Hepatocyte (in vitro differentiated cells): ENCODE measurements at regions not wholly inside any gene's neighbourhood (a gene's known extent, or its start where the extent isn't known, plus 50 kb on each side); places are given as distances from the start of the nearest gene placed in this dataset.

Experiments used
- DNase-seq: peaks from one replicate; pipeline ENCODE4 v3.0.0-alpha.2; 2016; ENCODE audit warnings: low spot score
- H2AFZ ChIP-seq: fragments of 200-600 bp; sonication (generic); 2 replicates; pipeline ENCODE4 v1.6.0; 2016; ENCODE audit warnings: antibody characterized with exemption, mild to moderate bottlenecking
- H3K27ac ChIP-seq: fragments of 200-600 bp; sonication (generic); 2 replicates; pipeline ENCODE4 v1.5.1; 2016; ENCODE audit warnings: mild to moderate bottlenecking
- H3K27me3 ChIP-seq: fragments of 200-600 bp; sonication (generic); 2 replicates; pipeline ENCODE4 v1.6.1; 2016
- H3K36me3 ChIP-seq: fragments of 200-600 bp; sonication (generic); replicated peaks from 2 replicates; pipeline ENCODE4 v1.5.1; 2016; ENCODE audit warnings: low read depth; ENCODE audit not compliant: insufficient read depth
- H3K4me1 ChIP-seq: fragments of 200-600 bp; sonication (generic); 2 replicates; pipeline ENCODE4 v1.5.1; 2016; ENCODE audit warnings: mild to moderate bottlenecking, moderate library complexity; ENCODE audit not compliant: insufficient read depth
- H3K4me2 ChIP-seq: fragments of 200-600 bp; sonication (generic); 2 replicates; pipeline ENCODE4 v1.6.0; 2016
- H3K4me3 ChIP-seq: fragments of 200-600 bp; sonication (generic); 2 replicates; pipeline ENCODE4 v1.5.1; 2016; ENCODE audit warnings: mild to moderate bottlenecking
- H3K79me2 ChIP-seq: fragments of 200-600 bp; sonication (generic); 2 replicates; pipeline ENCODE4 v1.6.0; 2017; ENCODE audit warnings: mild to moderate bottlenecking
- H3K9me2 ChIP-seq: fragments of 200-600 bp; sonication (generic); replicated peaks from 2 replicates; pipeline ENCODE4 v1.6.0; 2017; ENCODE audit warnings: mild to moderate bottlenecking; ENCODE audit not compliant: insufficient read depth
- H3K9me3 ChIP-seq: fragments of 200-600 bp; sonication (generic); 2 replicates; pipeline ENCODE4 v1.5.1; 2016; ENCODE audit warnings: low read depth, mild to moderate bottlenecking
- H4K20me1 ChIP-seq: fragments of 200-600 bp; sonication (generic); 2 replicates; pipeline ENCODE4 v1.6.0; 2016; ENCODE audit warnings: mild to moderate bottlenecking; ENCODE audit not compliant: insufficient read depth, poor library complexity, severe bottlenecking
- EZH2 ChIP-seq: fragments of 200-600 bp; sonication (generic); IDR thresholded peaks from 2 replicates; pipeline ENCODE4 v1.6.1; 2016; ENCODE audit warnings: antibody characterized with exemption, mild to moderate bottlenecking, borderline replicate concordance
- EZH2phosphoT487 ChIP-seq: fragments of 200-600 bp; sonication (generic); IDR thresholded peaks from one replicate; pipeline ENCODE4 v1.6.1; 2018; ENCODE audit warnings: antibody characterized with exemption, mild to moderate bottlenecking, low read depth, moderate library complexity; ENCODE audit not compliant: unreplicated experiment, severe bottlenecking
- WGBS: methylation state at CpG from one replicate; pipeline ENCODE4 v1.1.6; 2016; ENCODE audit warnings: low lambda C conversion rate; ENCODE audit errors: missing lambda C conversion rate; 5-methylcytosine and 5-hydroxymethylcytosine counted together
- TF ChIP-seq, protein P1 (sequence below): fragments of 200-600 bp; sonication (generic); IDR thresholded peaks from 2 replicates; pipeline ENCODE4 v1.5.1; 2016; ENCODE audit warnings: antibody characterized with exemption, mild to moderate bottlenecking; ENCODE audit not compliant: poor library complexity

DNA sequence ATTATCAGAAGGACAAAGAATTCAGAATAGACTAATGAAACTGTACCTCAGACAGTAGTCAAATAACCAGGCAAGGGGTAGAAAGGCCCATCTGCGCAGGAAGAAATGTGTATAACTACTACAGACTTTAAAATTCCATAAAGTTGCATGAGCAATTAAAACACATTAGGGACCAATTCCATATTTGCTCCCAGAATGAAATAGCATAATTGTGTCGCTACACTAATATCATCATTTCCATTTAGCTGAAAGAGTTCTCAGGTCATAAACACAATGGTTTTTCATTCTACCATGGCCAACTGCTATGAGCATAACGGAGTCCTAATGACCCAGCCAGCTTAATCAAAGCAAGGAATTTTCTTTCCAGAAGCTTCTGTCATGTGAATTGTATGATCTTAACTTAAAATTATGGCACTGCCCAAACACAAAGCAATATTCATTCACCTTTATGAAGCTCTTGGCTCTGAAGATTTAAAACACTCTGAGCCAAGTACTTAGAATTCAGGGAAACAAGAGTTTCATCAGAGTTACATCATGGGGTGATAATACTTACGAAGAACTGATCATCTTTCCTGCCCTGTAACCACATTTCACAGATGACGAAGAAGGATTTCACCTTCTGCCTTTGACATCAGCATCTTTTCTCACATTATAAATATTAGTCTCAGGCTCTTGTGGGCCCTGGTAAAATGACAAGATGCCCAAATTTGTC lies 98.1 kb upstream of the DOCK1 start:
- Histone ChIP-seq H3K4me3 (no peak overlapping the region), H3K36me3 (no peaks in the 10 kb centered on the region), H3K27me3 (no peaks in the 10 kb centered on the region), H4K20me1 (no peaks in the 10 kb centered on the region), H3K4me2 (no peak overlapping the region), H2AFZ (no peak overlapping the region), H3K4me1 (no peaks in the 10 kb centered on the region), H3K9me2 (no peaks in the 10 kb centered on the region), H3K27ac (no peak overlapping the region), H3K79me2 (no peaks in the 10 kb centered on the region), H3K9me3 (no peaks in the 10 kb centered on the region)
- DNase-seq: no peak
- TF ChIP-seq EZH2 (no peak), EZH2phosphoT487 (no peak)
- TF ChIP-seq, protein P1, sequence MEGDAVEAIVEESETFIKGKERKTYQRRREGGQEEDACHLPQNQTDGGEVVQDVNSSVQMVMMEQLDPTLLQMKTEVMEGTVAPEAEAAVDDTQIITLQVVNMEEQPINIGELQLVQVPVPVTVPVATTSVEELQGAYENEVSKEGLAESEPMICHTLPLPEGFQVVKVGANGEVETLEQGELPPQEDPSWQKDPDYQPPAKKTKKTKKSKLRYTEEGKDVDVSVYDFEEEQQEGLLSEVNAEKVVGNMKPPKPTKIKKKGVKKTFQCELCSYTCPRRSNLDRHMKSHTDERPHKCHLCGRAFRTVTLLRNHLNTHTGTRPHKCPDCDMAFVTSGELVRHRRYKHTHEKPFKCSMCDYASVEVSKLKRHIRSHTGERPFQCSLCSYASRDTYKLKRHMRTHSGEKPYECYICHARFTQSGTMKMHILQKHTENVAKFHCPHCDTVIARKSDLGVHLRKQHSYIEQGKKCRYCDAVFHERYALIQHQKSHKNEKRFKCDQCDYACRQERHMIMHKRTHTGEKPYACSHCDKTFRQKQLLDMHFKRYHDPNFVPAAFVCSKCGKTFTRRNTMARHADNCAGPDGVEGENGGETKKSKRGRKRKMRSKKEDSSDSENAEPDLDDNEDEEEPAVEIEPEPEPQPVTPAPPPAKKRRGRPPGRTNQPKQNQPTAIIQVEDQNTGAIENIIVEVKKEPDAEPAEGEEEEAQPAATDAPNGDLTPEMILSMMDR: no peak
- 75% methylated on average over 5 of the region's 5 CpGs for WGBS

DNA sequence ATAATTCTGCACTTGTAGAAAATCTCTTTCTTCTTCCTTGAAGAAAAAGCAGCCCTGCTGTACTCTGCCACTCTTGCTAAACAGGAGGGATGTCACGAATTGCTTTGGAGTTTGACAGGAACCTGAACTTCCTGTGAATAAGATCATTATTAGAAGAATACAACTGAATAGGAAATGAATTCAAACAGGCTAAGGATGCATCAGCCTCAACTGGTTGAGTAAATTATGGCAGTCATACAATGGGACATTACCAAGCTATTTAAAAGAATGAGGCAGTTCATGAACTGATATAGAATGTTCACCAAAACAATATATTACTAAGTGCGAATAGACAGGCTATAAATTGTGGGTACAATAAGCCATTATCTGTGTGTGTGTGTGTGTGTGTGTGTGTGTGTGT lies 97.1 kb upstream of the DOCK1 start:
- DNase-seq: no peak
- H3K36me3 ChIP-seq: no peaks in the 10 kb centered on the region
- no peaks in the 10 kb centered on the region for H3K79me2 ChIP-seq
- no peaks in the 10 kb centered on the region for H3K4me1 ChIP-seq
- H2AFZ ChIP-seq: no peak overlapping the region
- no peaks in the 10 kb centered on the region for H3K9me3 ChIP-seq
- no peak for TF ChIP-seq EZH2
- no peak for TF ChIP-seq EZH2phosphoT487
- TF ChIP-seq, protein P1: no peak
- 42% methylated on average over 2 of the region's 2 CpGs for WGBS
- no peak overlapping the region for H3K4me2 ChIP-seq
- no peak overlapping the region for H3K27ac ChIP-seq
- no peak overlapping the region for H3K4me3 ChIP-seq
- H4K20me1 ChIP-seq: no peaks in the 10 kb centered on the region
- no peaks in the 10 kb centered on the region for H3K9me2 ChIP-seq
- no peaks in the 10 kb centered on the region for H3K27me3 ChIP-seq

DNA sequence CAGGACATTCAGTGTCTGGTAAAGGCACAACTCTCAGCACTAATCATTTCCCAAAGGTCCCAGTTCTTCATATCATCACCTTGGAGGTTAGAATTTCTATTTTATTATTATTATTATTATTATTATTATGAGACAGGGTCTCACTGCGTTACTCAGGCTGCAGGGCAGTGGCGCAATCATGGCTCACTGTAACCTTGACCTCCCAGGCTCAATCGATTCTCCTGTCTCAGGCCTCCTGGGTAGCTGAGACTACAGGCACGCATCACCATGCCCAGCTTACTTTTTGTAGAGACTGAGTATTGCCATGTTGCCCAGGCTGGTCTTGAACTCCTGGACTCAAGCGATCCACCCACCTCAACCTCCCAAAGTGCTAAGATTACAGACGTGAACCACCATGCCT lies 91.8 kb upstream of the DOCK1 start:
- Histone ChIP-seq H3K36me3 (no peaks in the 10 kb centered on the region), H3K27ac (no peak overlapping the region), H3K4me2 (no peak overlapping the region), H4K20me1 (no peaks in the 10 kb centered on the region), H3K9me2 (no peaks in the 10 kb centered on the region), H3K27me3 (no peaks in the 10 kb centered on the region), H3K4me1 (no peaks in the 10 kb centered on the region), H3K9me3 (no peaks in the 10 kb centered on the region), H3K4me3 (no peak overlapping the region), H3K79me2 (no peaks in the 10 kb centered on the region), H2AFZ (no peak overlapping the region)
- 96% methylated on average over 6 of the region's 6 CpGs for WGBS
- DNase-seq: no peak
- TF ChIP-seq, protein P1: no peak
- TF ChIP-seq EZH2phosphoT487 (no peak), EZH2 (no peak)
